Inferior parietal cortex (tissue), 1 donor: ENCODE measurements at regions not wholly inside any gene's neighbourhood (a gene's known extent, or its start where the extent isn't known, plus 50 kb on each side); places are given as distances from the start of the nearest gene placed in this dataset.

Source experiments
- DNase-seq: peaks from one replicate; pipeline ENCODE4 v3.0.0-alpha.2; 2016; ENCODE audit errors: extremely low spot score

DNA sequence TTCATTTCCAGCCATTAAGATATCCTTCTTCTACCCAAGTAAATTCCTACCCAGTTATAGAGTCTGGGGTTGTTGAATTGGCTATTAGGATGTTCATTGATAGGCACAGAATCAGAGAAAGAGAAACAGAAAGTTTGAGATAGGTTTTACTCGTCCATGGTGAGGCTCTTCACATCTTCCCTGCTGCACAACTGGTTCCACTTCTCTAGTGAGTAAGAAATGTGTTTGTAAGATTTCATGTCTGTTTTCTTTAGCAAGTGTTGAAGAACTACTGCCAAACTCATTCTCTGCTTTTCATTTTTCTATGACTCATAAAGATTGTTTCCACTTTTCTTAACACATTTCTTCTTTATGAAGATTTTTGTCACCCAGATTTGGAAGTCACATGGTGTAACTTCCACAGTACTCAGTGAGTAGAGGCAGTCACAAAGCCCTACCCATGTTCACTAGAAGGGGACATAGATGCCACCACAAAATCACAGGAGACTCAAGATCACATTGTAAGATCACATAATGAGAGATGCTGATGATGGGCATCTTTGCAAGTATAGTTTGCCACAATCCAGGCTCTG lies 152.3 kb downstream of the SNX7 start:
- peak; percentile 63 for DNase-seq

DNA sequence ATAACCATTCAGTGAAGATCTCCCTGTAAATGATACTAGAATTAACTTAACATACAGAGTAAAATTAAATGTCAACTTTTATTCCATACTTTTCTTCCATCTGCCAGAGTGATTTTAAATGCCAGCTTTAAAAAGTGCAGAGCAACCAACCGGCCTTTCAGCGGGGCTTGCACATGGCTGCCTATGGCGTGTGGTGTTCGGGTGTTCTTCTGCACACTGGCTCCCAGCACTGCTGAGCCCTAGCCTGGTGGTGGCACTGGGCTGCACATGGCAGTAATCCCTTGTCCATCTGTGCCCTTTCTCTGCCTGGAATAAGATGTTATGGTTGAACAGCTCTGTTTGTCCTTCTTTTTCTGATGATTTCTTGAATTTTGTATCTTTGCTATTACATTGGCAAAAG lies 156.3 kb downstream of the SNX7 start:
- DNase-seq, result no peak

DNA sequence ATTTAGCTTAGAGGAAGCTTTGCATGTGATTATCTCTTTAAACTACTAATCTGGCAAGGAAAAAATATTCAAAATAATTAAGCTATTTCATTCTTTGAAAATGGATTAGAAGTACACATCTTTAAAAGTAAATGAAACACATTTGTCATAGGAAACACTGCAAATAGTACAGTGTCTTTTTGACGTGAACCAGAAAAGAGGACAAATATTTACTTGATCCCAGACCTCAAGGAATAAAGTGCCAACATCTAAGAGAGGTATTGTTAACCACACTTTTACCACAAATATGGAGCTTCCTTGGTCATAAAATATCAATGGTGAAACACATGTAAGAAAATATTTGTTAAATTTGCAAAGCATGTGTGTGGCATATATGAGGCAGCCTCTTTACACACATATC lies 159.9 kb downstream of the SNX7 start:
- no peak for DNase-seq

DNA sequence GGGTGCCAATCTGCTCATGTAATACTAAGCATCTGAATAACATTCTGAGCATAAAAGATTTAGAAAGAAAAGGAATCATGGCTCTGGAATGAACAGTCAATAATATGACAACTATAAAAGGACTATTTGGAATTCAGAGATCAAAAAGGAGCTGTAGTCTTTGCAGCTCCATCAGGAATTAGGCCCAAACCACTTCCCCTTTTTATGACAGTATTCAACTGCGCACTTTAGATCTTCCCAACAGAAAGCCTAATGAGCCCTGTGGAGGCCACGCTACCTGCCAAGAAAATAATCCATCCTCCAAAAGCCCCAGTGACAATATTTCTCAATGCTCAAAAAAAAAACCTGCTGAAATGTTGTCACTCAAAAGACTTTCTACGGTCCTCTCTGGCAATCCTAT lies 163.2 kb downstream of the SNX7 start:
- no peak for DNase-seq

GRCh38 chr1:98827041-98827440 lies 165.5 kb downstream of the SNX7 start:
- DNase-seq, result no peak

- no peak for DNase-seq
These were observed 164.8 kb downstream of the PLPPR5 start for GRCh38 chr1:98839840-98840239.
